G401 (cell line): ENCODE measurements at regions not wholly inside any gene's neighbourhood (a gene's known extent, or its start where the extent isn't known, plus 50 kb on each side); places are given as distances from the start of the nearest gene placed in this dataset.

Source experiments
- DNase-seq: peaks from one replicate; pipeline ENCODE4 v3.0.0-alpha.2; 2015; ENCODE audit warnings: low spot score
- in situ Hi-C: cut with HindIII; loops from 2 replicates; pipeline ENCODE4 v1.10.0; 2016; ENCODE audit warnings: low sequenced_read_pairs, mixed read lengths

DNA sequence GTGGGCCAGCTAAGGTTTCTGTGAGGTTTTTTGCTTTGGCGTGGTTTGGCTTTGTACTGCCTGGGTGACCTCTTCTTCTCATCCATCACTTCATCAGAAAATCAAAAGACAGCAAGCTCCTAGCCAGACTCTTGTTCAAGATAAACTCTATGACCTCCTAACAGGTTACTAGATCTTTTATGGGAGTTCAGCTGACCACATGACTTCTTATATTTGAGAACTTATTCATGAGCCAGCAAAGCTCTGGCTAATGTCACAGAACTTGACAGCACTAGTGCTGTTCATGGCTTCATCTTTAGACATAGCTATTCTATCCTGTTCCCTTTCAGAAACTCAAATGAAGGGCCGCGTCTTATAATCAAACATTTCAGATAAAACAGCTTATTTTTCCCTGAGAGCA, 527.1 kb upstream of the GOLIM4 start:
- no peak for DNase-seq
- in situ Hi-C loops, result no loop called here

DNA sequence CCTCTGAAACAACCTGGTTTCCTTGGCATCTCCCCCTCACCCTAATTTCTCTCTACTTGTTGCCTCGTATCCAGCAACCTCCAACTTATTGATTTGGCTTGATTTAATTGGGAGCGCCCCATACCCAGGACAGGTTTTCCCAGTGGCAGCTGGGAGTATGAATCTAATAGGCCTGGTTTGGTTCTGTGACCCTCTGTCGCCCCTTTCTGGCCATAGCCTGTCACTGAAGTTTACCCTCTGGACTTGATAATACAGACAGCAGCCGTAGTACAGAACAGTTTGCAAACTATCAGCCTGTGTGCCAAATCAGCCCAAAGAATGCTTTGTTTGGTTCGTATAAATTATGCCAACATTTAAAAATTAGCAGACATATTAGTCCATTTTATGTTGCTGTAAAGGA, 525.1 kb upstream of the GOLIM4 start:
- in situ Hi-C loops, result no loop called here
- DNase-seq, result no peak

DNA sequence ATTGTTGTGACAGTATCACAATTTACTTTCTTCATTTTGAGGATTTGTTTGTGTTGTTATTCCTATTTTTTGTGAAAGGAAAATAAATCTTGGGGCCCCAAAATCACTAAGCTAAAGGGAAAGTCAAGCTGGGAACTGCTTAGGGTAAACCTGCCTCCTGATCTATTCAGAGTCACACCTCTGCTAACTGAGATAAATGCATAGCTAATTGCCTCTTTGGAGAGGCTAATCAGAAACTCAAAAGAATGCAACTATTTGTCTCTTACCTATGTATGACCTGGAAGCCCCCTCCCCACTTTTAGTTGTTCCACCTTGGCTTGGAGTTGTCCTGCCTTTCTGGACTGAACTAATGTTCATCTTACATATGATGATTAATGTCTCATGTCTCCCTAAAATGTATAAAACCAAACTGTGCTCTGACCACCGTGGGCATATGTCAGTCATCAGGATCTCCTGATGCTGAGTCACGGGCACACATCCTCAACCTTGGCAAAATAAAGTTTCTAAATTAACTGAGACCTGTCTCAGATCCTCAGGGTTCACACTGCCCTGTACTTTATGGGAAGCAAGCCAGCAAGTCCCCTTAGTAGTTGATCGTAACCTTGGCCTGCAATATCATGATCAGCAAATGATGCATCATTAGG, 523.2 kb upstream of the GOLIM4 start:
- in situ Hi-C loops, result no loop called here
- no peak for DNase-seq

DNA sequence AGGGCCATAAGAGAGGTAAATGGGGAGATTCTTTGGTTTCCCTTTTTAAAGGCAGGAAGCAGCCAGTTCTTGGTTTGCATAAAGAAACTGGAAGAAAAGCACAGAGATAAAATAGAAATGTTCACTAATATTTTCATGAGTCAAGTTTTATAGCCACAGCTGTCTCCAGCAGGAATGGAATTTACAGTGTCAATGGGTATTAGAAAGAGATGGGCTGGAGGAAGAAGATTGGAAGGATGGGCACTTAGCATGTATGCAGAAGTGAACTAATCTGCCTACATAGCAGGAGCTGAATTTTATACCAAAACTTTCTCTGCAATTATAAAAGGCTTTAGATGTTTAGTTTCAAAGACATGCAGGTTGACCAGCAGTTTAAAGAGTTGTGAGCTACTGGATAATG, 521.9 kb upstream of the GOLIM4 start:
- DNase-seq, result no peak
- in situ Hi-C loops, result no loop called here

DNA sequence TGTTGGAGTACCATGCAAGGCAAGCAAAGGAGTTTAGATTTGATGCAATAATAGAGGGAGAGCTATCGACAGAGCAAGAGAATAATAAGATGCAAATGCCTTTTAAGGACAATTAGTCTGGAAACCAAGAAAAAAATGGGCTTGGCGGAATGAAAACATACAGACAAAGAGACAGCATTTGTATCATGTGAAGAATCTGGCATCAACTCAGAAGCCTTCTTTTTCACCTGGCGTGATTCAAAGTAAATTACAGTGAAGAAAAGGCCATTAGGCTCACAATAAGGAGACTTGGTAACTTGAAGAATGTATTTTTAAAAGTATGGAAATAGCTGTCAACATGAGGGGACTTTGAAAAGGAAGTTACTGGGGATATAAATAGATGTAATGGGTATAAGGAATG, 521.2 kb upstream of the GOLIM4 start:
- in situ Hi-C loops, result no loop called here
- DNase-seq, result no peak

DNA sequence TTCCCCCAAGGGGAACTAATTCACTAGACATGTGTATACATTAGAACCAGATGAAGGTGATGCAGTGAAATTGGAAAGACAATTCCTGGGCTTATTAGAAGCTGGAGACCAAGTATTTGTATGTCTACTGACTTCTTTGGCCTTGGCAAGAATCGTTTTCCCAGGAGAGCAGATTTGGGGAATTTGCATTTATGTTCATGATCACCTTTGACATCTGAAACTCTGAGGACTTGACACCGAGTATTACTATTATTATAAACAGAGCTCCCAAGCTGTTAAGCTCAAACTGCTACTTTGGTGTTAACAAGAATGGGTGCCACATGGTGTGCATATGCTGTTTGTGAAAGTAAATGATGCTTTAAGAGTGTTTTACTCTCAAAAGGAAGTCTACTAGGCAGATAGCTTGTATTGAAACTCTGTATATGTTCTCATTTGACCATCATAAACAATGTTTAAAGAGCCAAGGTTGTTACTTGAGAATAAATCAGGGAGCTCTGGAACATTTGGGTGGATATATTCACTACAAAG, 519.8 kb upstream of the GOLIM4 start:
- DNase-seq, result no peak
- in situ Hi-C loops, result no loop called here

DNA sequence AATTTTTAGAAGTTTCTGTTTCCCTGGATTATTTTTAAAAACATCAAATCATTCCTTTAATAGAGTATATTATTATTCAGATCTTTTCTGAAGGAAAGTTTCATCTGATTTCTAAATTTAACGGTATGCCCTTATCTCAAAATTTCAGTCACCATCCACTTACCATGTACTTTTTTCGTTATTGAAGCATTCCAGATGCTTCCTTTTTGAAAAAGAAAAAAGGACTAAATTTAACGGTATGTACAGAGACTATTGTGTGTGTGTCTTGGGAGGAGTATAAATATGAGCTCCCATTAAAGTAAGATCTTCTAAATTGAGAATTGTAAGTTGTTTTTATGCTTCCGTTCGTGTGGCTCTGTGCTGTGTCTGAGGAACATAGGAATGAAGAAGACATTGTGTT, 517.4 kb upstream of the GOLIM4 start:
- no peak for DNase-seq
- in situ Hi-C loops, result no loop called here

DNA sequence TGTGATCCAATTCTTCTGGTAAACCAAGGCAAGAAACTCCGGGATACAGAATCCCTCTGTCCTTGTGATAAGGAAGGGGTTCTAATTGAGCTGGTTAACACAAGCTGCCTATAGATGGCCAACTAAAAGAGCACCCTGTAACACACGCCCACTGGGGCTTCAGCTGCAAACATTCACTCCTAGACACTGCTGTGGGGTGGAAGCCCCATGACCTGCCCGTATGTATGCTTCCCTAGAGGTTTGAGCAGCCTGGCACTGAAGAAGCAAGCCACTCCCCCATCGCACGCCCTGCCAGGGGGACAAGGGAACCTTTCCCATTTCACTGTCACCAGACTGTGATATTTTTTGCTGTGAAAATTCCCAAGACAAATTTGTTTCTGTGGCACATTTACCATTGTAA, 516.9 kb upstream of the GOLIM4 start:
- in situ Hi-C loops, result no loop called here
- DNase-seq, result no peak

DNA sequence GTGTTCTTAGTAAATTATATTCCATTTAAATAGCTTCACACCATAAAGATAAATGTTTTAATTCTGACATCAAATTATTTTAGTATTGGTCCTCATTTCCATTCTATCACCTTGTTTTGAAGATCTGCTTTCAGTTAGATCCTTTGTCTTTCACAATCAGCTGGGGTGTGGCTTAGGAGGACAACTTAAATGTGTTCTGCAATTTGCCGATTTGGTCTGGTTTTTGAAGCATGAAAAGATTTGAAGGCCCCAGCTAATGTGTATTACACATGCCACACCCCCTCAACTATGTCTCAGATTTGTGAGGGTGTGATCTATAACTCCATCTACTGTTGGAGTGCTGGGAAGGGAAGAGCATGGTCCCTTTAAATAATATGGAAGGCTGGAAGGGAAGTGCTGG, 516.1 kb upstream of the GOLIM4 start:
- in situ Hi-C loops, result no loop called here
- DNase-seq, result no peak

DNA sequence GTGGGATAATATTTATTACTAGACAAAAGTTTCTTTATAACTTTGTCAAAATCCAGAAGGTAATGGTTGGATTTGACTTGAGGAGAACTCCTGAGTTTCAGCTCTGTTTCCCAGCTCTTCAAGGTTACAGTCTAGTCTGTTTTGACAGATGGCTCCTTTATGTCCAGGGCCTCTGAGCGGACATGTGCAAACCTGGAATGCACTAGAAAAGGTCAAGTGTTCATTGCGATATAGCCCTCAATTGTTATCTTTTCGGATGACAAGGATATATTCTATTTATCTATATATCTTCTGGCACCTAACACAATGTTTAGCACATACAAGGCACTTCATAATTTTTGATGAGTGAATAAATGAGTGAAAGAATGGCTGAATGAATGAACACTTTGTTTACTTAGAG, 513.2 kb upstream of the GOLIM4 start:
- in situ Hi-C loops, result no loop called here
- no peak for DNase-seq

DNA sequence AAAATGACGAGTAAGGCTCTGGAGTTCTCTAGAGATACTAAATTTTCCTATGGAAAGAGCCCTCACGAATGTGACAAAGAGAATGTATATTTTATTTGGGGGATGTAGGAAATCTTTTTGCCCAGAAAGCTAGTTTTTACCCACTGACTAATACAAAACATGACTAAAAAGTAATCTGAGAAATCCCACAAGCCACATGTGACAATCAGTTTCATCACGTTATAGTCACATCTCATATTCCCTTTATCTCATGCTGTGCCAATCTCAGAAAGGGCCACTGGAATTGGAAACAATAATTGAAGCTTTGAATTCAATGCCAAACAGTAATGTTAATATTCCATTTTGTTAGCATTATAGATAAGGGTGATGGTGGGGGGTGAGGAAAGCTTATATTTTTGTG, 509.0 kb upstream of the GOLIM4 start:
- no peak for DNase-seq
- in situ Hi-C loops, result no loop called here

DNA sequence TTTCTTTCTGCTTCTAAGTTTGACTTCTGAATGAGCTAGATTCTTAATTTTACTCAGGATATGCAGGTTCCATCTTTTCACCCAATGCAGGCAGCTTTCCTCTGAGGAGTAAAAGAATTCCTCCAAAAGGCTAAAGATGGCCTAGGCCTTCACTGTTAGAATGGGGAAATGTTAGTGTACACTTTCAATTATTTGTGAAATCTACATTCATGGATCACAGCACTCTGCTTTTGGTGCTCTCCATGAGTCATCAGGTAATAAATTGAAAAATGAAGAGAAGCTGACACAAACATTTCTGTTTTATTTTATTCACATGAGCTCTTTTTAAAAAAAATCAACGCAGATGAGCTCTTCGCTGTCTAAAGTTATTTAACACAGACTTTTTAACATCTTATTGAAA, 502.5 kb upstream of the GOLIM4 start:
- no peak for DNase-seq
- in situ Hi-C loops, result no loop called here

DNA sequence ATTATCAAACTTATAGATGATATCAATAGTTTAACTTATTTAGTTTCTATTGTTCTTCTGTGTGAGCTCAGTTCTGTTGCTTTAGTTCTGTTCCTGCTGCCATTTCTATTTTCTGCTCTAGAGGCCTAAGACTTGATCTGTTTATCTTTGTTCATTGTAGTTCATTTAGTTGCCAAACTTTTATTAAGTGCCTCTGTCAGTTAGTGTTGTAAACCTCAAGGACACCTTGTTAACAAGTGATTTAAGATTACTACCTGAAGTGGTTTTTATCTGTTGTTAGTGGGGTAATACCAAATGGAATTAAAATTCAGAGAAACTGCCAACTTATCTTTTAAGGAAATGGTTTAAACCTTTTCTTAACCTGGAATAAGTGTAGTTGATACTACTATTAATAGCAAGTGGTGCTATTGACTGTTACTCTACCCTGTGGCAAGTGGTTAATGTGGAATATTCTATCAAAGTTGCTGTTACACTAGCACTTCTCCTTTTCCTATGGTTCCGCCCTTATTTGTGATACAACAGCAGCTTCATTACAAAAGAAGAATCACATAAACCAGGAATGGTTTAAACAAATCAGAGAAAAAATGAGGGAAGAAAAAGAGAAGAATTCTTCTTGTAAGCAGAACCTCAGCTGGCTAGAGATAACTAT, 500.6 kb upstream of the GOLIM4 start:
- no peak for DNase-seq
- in situ Hi-C loops, result no loop called here

DNA sequence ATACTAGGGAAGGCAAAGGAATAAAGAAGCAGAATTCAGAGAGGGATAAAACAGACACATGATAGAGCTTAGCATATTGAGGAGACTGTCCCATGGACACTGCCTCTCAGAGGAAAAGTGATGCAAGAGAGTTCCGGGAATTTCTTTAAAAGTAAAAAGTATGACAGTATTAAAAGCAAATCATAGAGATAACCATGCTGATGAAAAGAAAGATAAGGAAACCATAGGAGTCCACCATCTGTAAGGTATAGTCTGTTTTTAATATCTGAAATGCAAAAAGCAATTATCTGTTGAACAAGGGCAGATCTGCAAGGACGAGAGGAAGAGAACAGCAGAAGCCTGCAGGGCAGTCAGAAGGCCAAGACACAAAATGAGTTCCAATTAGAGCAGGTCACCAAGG, 495.9 kb upstream of the GOLIM4 start:
- peak; percentile 25 for DNase-seq
- in situ Hi-C loops, result no loop called here

DNA sequence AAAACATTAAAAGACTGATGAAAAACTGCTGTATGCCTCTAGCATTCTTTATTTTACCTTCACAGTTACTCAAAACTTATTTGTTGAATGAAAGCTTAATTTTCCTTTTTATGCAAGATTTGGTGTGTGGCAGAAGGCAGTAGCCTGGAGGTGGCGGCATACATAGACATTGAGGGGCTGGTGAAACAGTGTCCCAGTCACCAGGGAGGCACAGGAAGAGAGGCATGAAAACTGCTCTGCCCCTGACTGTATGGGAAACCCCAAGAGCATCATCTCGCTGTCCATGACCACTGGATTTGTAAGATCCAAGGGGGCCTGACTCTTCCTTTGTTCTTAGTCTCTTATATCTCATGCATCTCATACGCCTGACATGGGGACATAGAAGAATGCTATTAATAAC, 493.7 kb upstream of the GOLIM4 start:
- in situ Hi-C loops, result no loop called here
- DNase-seq, result no peak

DNA sequence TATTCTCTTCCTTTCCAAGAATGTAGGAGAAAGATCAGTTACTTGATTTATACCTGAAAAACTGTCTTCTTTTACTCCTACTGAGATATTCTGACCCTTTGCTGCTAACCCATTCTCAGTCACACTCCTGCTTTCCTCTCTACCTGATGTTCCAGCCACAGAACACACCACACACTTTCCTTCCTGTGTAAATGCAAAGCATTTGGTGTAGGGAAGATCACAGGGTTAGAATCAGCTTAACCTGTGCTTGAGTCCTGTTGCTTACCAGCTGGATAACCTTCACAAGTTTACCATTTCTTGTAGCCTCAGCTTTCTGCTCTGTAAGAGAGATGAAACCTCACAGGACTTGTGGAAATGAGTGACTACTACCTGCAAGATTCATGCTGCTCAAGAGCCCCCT, 489.8 kb upstream of the GOLIM4 start:
- in situ Hi-C loops, result no loop called here
- DNase-seq, result no peak

DNA sequence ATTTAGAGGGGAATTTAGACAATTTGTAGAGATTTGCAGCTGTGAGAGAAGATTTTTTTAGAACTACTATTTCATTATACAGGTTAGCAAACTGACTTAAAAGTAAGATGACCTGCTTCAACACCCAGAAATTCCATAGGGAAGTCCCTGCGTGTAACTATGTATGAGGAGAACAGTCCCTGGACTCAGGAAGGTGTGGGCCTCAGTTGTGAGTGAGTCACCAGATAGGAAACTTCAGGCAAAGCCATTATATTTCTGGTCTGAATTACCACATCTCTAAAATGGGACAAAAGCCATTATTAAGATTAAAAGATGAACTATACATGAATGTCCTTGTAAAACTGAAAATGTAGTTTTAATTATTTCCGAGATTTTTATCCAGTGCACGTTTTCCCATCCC, 488.3 kb upstream of the GOLIM4 start:
- in situ Hi-C loops, result no loop called here
- no peak for DNase-seq

DNA sequence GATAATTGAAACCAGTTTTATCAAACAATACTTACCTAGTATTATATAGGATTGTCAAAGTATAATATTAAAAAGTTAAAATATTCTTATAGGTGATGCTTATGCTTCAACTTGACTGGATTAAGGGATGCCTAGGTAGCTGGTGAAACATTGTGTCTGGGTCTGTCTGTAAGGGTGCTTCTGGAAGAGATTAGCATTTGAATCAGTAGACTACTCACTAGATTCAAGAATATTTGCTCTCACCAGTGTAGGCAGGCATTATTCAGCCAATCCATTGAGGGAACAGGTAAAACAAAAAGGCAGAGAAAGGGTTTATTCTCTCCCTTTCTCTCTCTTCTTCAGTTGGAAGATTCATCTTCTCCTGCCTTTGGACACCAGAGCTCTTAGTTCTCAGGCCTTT, 486.8 kb upstream of the GOLIM4 start:
- in situ Hi-C loops, result no loop called here
- no peak for DNase-seq

DNA sequence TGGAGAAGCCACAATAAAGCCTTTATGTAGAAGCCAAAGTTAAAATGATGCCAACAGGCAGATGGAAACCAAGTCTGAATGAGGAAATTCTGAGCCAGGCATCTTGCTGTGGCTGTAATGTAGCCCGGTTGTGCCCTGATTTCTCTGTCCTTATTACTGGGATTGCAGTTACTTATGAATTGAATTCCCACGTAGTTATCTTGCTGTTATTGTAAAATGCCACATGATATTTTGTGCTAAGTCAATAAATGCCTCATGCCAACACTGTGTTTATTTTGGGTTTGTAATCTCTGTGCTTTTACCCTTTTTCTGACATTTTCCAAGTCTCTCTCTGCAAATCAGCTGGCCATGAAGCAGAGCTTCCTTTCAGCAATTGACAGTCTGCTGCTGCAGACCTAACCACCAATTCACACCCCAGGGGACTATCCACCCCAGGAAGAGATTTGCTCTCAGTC, 486.1 kb upstream of the GOLIM4 start:
- in situ Hi-C loops, result no loop called here
- DNase-seq, result peak; percentile 73

DNA sequence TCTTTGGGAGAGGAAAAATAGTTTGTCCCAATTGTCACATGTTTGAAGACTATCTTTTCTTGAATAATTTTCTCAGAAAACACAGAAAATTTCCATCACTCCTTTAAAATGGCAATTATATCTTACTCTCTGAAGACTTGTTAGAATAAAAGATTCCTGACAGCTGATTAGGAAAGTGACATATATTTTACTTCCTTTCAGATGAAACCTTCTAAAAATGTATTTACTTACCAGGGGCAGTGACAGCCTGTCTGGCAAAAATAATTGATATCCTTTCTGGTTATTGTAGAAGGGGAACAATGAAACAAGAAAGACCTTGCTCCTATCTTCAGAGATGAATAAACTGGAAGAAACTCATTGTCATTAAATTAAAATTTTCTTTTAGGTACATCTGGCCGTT, 483.3 kb upstream of the GOLIM4 start:
- in situ Hi-C loops, result no loop called here
- no peak for DNase-seq

DNA sequence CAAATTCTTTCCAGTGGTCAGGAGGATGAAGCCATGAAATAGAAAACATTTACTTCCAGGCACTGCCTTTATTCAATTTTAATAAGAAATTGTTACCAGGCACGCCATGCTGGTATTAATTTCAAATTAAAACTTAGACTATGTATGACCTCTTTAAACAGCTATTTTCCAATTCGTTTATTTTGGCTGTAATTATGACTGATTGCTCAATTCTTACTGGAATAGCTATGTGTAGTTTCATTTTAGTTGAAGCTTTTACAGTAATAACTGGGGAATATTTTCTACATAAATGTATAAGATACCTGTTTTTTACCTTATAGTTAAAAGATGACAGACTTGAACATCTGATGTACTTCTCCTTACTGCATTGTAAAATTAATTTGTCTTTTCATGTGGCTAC, 480.0 kb upstream of the GOLIM4 start:
- no peak for DNase-seq
- in situ Hi-C loops, result no loop called here
